Brain microvascular endothelial cell (primary cell): ENCODE measurements at regions not wholly inside any gene's neighbourhood (a gene's known extent, or its start where the extent isn't known, plus 50 kb on each side); places are given as distances from the start of the nearest gene placed in this dataset.

ENCODE experiments used
- DNase-seq: peaks from one replicate; pipeline ENCODE4 v3.0.0-alpha.2; 2020
- H3K27ac ChIP-seq: fragments of 250-450 bp; sonication (Bioruptor Pico); 2 replicates; pipeline ENCODE4 v1.5.1; 2020; ENCODE audit warnings: mild to moderate bottlenecking, moderate library complexity
- H3K27me3 ChIP-seq: fragments of 250-450 bp; sonication (Bioruptor Pico); replicated peaks from 2 replicates; pipeline ENCODE4 v1.5.1; 2020; ENCODE audit warnings: mild to moderate bottlenecking
- H3K36me3 ChIP-seq: fragments of 250-450 bp; sonication (Bioruptor Pico); replicated peaks from 2 replicates; pipeline ENCODE4 v1.5.1; 2020; ENCODE audit warnings: mild to moderate bottlenecking
- H3K4me3 ChIP-seq: 2 replicates; pipeline ENCODE4 v1.5.1; 2011; ENCODE audit warnings: low read depth, mild to moderate bottlenecking, control low read depth, low read length, moderate library complexity
- CTCF ChIP-seq: IDR thresholded peaks from 2 replicates; pipeline ENCODE4 v1.5.1; 2011; ENCODE audit warnings: low read depth, mild to moderate bottlenecking, moderate library complexity, low read length, control low read depth, inconsistent platforms; ENCODE audit errors: missing control alignments
- in situ Hi-C: cut with HindIII; loops from 2 replicates; pipeline ENCODE4 v1.10.0; 2017; ENCODE audit warnings: low sequenced_read_pairs, low pct_ligation_motif_present

- Histone ChIP-seq H3K27me3 (no peaks in the 10 kb centered on the region), H3K27ac (no peak overlapping the region), H3K36me3 (no peaks in the 10 kb centered on the region), H3K4me3 (no peak overlapping the region)
- in situ Hi-C loops = no loop called here
- no peak for TF ChIP-seq CTCF
- DNase-seq = no peak
These were observed 56.1 kb downstream of the CAPZA3 start for GRCh38 chr12:18794000-18794399.

DNA sequence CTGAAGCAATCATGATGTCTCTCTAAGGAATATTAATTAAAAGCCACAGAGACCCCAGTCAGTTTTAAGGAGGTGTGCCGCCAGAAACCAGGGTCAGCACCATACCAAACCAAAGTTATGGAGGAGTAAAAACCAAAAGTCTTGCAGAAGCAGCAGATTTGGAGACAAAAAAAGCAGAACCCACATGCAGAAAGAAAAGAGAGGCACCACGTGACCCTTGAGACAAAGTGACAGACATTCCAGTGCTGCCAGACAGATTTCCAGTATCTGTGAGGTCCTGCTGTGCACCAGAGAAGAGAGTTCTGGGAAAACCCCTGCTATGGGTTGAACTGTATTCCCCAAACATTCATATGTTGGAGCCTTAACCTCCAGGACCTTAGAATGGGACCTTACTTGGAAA lies 59.7 kb downstream of the CAPZA3 start:
- no peak overlapping the region for H3K27ac ChIP-seq
- peak; percentile 4 for DNase-seq
- no peaks in the 10 kb centered on the region for H3K27me3 ChIP-seq
- no peak for TF ChIP-seq CTCF
- H3K36me3 ChIP-seq = no peaks in the 10 kb centered on the region
- H3K4me3 ChIP-seq = no peak overlapping the region
- in situ Hi-C loops = no loop called here

- no peaks in the 10 kb centered on the region for H3K36me3 ChIP-seq
- H3K27me3 ChIP-seq = no peaks in the 10 kb centered on the region
- in situ Hi-C loops = no loop called here
- peak overlapping the region; percentile 27 for H3K27ac ChIP-seq
- H3K4me3 ChIP-seq = no peak overlapping the region
- no peak for DNase-seq
- no peak for TF ChIP-seq CTCF
These were observed 60.8 kb downstream of the CAPZA3 start for GRCh38 chr12:18798535-18799361.

DNA sequence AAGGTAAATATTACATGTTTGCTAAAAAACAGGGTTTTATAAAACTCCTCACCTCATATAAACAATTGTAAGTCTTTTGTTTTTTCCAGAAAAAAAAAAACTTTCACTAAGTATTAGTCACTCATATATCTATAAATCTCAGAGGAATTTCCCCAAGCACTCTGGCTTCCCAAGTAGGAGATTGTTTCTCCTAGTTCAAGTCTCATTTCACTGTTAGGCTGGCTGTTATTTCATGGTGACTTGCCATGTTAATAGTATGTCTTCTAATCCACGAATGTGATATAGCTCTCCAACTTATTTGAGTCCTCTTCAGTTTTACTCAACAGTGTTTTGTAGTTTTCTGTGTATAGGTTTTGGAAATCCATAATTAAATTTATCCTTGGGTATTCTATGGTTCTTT lies 61.6 kb downstream of the CAPZA3 start:
- no peak for TF ChIP-seq CTCF
- peak; percentile 40 for DNase-seq
- no peaks in the 10 kb centered on the region for H3K36me3 ChIP-seq
- H3K27me3 ChIP-seq = no peaks in the 10 kb centered on the region
- H3K4me3 ChIP-seq = no peak overlapping the region
- in situ Hi-C loops = no loop called here
- H3K27ac ChIP-seq = no peak overlapping the region

DNA sequence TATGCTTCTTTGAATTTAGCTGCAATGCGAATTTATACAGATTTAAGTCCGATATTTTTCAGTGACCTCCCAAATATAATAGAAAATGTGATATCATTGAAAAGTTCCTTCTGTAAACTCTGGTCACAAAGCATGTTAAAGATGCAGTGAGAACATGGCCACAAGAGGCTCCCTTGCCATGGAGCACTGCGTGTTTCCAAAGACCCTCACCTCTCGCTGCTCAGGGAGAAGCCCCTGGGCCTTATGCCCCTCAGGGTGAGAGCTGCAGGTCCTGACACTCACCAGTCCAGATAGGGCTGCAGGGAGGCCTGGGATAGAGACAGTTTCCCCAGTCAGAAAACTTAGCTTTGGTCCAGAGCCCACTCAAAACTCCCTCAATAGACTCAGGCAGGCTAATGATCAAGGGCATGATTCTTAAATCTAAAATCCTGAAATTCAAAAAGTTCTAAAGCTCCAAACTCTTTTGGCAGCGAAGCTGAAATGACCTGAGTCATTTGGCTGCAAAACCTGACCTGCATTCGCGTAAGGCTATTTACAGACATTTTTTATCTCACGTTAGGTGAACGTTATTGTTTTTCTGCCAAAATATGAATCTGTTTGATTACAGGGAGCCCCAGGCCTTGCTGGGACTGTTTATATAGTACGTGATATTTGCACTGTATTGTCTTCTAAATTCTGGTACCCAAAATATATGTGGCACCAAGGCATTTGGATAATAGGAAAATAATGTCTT lies 67.8 kb downstream of the CAPZA3 start:
- no peak for DNase-seq
- peak; percentile 29 for TF ChIP-seq CTCF
- no peak overlapping the region for H3K4me3 ChIP-seq
- H3K36me3 ChIP-seq = no peaks in the 10 kb centered on the region
- no peaks in the 10 kb centered on the region for H3K27me3 ChIP-seq
- no peak overlapping the region for H3K27ac ChIP-seq
- in situ Hi-C loops = no loop called here
